Epithelial cell of proximal tubule (primary cell): ENCODE measurements at regions not wholly inside any gene's neighbourhood (a gene's known extent, or its start where the extent isn't known, plus 50 kb on each side); places are given as distances from the start of the nearest gene placed in this dataset.

Experiments
- DNase-seq: peaks from one replicate; pipeline ENCODE4 v3.0.0-alpha.2; 2011; ENCODE audit warnings: low read depth
- H3K4me3 ChIP-seq: 2 replicates; pipeline ENCODE4 v1.5.1; 2011; ENCODE audit warnings: low read depth, mild to moderate bottlenecking, low read length
- TF ChIP-seq, protein P1 (sequence below): conservative IDR thresholded peaks from 2 replicates; pipeline ENCODE4 v1.5.1; 2012; ENCODE audit warnings: low read depth, mild to moderate bottlenecking, low read length

DNA sequence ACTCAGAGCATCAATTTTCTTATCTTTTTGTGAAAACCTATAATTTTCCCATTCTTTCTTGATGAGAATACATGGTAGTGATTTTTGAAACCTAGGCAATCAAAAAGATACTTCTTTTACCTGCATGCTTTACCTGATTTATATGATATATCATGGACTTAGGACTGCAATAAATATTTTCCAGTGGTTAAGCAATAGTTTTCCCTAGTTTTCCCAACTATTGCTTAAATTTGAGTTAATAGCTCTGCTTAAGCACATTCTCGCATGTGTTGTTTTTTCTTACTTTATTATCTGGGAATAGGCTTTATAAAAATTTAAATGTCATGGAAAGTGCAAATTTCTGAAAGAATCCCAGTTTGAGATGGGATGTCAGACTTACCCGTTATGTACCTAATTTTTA lies 465.1 kb upstream of the BCHE start:
- no peak for DNase-seq
- TF ChIP-seq, protein P1, sequence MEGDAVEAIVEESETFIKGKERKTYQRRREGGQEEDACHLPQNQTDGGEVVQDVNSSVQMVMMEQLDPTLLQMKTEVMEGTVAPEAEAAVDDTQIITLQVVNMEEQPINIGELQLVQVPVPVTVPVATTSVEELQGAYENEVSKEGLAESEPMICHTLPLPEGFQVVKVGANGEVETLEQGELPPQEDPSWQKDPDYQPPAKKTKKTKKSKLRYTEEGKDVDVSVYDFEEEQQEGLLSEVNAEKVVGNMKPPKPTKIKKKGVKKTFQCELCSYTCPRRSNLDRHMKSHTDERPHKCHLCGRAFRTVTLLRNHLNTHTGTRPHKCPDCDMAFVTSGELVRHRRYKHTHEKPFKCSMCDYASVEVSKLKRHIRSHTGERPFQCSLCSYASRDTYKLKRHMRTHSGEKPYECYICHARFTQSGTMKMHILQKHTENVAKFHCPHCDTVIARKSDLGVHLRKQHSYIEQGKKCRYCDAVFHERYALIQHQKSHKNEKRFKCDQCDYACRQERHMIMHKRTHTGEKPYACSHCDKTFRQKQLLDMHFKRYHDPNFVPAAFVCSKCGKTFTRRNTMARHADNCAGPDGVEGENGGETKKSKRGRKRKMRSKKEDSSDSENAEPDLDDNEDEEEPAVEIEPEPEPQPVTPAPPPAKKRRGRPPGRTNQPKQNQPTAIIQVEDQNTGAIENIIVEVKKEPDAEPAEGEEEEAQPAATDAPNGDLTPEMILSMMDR: no peak
- no peak overlapping the region for H3K4me3 ChIP-seq

DNA sequence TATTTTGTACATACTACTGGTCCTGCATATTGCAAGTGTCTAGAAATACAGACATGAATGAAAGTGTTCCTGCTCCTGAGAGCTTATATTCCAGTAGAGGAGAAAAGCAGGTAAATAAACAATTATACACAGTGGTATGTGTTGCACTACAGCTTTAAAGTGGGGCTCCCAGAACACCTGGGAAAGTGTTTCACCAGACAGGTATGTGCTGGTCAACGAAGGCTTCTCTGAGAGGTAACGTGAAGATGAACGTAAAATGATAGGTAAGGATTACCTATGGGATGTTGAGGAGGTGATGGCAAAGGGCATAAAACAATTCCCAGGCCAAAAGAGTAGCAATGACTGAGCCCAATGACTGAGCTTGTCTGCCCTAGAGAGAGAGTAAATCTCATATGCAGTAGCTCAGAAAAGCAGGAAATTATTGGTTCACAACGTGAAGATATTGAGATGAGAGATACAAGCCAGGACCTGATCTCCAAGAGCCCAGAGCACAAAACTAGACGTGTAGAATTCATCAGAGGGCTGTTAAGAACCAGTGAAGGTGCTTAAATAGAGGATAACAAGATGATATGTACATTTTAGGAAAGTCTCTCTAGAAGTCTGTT lies 459.1 kb upstream of the BCHE start:
- TF ChIP-seq, protein P1: no peak
- H3K4me3 ChIP-seq: no peak overlapping the region
- no peak for DNase-seq

DNA sequence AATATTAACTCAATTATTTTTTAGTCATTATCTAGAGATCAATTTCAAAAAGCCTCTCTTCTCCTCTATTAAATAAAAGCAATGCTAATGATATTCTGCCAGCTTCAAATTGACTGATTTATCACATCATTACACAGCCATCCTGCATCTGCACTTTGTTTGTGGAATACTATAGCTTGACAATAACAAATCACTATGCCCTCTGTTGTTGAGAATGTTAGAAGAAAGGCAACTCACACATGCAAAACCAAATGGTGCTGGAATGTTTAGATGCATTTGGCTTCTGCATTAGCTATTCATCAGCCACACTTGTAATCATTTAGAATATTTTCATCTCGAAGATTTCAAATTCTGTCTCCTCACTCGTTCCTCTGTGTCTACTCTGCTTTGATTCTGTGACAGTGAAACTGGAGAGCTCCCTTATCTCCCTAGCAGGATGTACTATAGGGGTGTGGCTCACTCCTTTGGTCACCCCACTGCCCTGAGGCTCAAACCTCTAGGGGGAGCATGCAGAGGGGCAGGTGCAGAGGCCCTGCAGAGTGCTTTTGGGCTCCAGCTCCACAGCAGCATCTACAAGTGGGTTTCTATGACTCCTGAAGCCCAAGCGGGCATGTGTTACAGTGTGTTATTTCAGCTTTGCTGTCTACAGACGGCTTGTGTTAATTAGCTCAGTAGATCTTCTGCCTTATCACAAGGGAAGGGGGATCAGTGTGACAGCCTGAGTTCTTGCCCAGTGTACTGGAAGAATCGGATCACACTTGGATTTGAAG lies 454.1 kb upstream of the BCHE start:
- DNase-seq: no peak
- no peak overlapping the region for H3K4me3 ChIP-seq
- TF ChIP-seq, protein P1: no peak

DNA sequence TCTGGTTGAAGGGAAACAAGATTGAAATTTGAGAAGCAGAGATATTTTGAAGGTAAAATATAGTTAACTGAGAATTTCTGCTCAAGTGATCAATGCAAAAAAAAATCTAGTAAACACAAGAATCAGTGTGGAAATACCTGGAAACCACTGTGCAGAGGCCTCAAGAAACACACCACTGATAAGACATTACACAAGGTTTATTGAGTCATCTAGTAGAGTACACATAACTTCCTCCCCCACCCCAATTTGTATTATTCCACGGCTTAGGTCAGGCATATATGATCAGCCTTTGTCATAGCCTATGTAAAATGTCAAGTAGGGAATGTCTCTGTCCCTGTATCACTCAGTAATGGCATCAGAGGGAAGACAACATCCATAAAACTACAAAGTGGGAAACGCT lies 447.8 kb upstream of the BCHE start:
- DNase-seq: no peak
- no peak overlapping the region for H3K4me3 ChIP-seq
- TF ChIP-seq, protein P1: no peak

DNA sequence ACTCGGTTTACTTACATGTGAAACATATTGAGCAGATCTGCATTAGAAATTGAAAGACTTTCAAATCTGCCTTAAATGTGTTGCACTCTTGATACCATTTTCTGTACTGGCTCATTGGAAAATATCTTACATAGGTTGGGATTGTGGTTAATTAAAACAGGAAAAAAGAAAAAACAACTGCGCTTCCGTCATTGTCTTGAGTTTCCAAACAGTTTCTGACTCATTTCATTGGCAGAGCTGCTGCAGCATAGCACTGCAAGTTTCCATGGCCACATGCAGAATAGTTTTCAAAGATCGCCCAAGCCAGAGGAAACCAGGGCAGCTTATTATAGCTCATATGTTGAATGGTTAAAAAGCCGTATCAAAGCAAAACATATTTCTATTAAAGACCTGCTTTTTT lies 446.6 kb upstream of the BCHE start:
- TF ChIP-seq, protein P1: no peak
- no peak overlapping the region for H3K4me3 ChIP-seq
- no peak for DNase-seq

DNA sequence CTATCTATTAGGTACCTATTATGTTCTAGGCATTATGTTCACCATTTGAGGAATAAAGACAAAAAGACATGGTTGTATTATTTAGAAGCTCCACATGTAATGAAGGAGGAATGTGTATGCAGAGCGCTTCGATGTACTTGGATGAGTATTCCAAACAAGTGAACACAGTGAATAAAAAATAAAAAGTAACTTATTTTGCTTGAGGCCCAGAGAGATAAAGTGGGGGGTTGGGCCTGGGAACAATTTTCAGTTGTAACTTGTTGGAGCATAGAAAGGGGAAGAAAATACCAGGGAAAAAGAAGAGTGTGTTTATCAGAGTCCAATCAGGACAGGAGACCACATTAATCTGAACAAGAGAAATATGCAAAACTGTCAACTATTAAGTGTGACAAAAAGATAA lies 445.7 kb upstream of the BCHE start:
- TF ChIP-seq, protein P1: no peak
- DNase-seq: no peak
- H3K4me3 ChIP-seq: no peak overlapping the region

DNA sequence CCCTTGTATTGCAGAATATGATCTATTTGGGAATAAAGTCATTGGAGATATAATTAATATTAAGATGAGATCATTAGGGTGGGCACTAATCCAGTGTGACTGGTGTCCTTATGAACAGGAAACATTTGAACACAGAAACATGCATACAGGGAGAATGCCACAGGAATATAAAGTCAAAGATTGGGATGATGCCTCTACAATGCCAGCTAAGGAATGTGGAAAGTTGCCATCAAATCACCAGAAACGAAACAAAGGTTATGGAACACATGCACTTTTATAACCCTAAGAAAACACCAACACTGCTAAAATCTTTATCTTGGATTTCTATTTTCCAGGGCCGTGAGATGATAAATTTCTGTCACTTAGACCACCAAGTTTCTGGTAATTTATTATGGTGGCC lies 442.4 kb upstream of the BCHE start:
- TF ChIP-seq, protein P1: no peak
- no peak overlapping the region for H3K4me3 ChIP-seq
- DNase-seq: no peak
